ENCODE measurements at regions not wholly inside any gene's neighbourhood (a gene's known extent, or its start where the extent isn't known, plus 50 kb on each side); places are given as distances from the start of the nearest gene placed in this dataset.

DNA sequence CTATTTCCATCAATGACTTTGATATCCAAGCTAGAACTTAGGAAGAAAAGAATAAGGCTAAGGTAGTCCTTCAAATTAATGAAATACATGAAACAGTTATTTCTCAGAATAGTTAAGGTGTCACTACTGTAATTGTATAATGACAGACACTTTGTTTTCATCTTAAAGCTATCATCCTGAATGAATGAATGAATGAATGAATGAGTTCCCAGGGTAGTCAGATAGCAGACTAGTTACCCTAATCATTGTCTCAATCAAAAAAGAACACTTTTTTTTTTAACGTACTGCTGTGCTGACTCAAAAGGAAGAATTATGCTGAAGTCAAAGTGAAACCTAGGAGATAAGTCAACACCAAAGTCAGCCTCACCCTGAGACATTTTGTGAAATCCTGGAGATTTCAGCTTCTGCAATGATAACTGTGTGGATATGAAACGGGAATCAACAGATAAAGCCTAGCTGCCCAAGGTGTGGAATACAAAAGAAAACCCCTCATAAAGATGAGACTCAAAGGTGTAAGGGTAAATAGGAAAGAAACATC lies 68.3 kb upstream of the CNKSR2 start (continued):
- TF ChIP-seq, protein P1, sequence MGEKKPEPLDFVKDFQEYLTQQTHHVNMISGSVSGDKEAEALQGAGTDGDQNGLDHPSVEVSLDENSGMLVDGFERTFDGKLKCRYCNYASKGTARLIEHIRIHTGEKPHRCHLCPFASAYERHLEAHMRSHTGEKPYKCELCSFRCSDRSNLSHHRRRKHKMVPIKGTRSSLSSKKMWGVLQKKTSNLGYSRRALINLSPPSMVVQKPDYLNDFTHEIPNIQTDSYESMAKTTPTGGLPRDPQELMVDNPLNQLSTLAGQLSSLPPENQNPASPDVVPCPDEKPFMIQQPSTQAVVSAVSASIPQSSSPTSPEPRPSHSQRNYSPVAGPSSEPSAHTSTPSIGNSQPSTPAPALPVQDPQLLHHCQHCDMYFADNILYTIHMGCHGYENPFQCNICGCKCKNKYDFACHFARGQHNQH (CRISPR knock-in tag; IDR thresholded peaks at IDR 0.05) = no peak
- no peak for TF ChIP-seq ZSCAN21 (CRISPR knock-in tag; IDR thresholded peaks at IDR 0.05; ENCODE audit: borderline replicate concordance)
- TF ChIP-seq, protein P2, sequence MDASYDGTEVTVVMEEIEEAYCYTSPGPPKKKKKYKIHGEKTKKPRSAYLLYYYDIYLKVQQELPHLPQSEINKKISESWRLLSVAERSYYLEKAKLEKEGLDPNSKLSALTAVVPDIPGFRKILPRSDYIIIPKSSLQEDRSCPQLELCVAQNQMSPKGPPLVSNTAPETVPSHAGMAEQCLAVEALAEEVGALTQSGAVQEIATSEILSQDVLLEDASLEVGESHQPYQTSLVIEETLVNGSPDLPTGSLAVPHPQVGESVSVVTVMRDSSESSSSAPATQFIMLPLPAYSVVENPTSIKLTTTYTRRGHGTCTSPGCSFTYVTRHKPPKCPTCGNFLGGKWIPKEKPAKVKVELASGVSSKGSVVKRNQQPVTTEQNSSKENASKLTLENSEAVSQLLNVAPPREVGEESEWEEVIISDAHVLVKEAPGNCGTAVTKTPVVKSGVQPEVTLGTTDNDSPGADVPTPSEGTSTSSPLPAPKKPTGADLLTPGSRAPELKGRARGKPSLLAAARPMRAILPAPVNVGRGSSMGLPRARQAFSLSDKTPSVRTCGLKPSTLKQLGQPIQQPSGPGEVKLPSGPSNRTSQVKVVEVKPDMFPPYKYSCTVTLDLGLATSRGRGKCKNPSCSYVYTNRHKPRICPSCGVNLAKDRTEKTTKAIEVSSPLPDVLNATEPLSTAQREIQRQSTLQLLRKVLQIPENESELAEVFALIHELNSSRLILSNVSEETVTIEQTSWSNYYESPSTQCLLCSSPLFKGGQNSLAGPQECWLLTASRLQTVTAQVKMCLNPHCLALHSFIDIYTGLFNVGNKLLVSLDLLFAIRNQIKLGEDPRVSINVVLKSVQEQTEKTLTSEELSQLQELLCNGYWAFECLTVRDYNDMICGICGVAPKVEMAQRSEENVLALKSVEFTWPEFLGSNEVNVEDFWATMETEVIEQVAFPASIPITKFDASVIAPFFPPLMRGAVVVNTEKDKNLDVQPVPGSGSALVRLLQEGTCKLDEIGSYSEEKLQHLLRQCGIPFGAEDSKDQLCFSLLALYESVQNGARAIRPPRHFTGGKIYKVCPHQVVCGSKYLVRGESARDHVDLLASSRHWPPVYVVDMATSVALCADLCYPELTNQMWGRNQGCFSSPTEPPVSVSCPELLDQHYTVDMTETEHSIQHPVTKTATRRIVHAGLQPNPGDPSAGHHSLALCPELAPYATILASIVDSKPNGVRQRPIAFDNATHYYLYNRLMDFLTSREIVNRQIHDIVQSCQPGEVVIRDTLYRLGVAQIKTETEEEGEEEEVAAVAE (CRISPR knock-in tag; IDR thresholded peaks at IDR 0.05; ENCODE audit: borderline replicate concordance) = no peak
- TF ChIP-seq, protein P3, sequence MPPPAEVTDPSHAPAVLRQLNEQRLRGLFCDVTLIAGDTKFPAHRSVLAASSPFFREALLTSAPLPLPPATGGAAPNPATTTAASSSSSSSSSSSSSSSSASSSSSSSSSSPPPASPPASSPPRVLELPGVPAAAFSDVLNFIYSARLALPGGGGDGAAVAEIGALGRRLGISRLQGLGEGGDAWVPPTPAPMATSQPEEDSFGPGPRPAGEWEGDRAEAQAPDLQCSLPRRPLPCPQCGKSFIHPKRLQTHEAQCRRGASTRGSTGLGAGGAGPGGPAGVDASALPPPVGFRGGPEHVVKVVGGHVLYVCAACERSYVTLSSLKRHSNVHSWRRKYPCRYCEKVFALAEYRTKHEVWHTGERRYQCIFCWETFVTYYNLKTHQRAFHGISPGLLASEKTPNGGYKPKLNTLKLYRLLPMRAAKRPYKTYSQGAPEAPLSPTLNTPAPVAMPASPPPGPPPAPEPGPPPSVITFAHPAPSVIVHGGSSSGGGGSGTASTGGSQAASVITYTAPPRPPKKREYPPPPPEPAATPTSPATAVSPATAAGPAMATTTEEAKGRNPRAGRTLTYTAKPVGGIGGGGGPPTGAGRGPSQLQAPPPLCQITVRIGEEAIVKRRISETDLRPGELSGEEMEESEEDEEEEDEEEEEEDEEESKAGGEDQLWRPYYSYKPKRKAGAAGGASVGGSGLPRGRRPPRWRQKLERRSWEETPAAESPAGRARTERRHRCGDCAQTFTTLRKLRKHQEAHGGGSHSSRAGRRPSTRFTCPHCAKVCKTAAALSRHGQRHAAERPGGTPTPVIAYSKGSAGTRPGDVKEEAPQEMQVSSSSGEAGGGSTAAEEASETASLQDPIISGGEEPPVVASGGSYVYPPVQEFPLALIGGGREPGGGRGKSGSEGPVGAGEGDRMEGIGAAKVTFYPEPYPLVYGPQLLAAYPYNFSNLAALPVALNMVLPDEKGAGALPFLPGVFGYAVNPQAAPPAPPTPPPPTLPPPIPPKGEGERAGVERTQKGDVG (CRISPR knock-in tag; IDR thresholded peaks at IDR 0.05; ENCODE audit: borderline replicate concordance) = no peak

Measured in HepG2 (cell line).